ENCODE measurements at regions not wholly inside any gene's neighbourhood (a gene's known extent, or its start where the extent isn't known, plus 50 kb on each side); places are given as distances from the start of the nearest gene placed in this dataset.

- TF ChIP-seq JUN (IDR thresholded peaks at IDR 0.05): no peak
- TF ChIP-seq REST (IDR thresholded peaks at IDR 0.05): no peak
- TF ChIP-seq CTCF (IDR thresholded peaks at IDR 0.05): no peak
- TF ChIP-seq MAX (IDR thresholded peaks at IDR 0.05): no peak
- no peak for TF ChIP-seq RFX5 (IDR thresholded peaks at IDR 0.05)
- TF ChIP-seq BHLHE40 (IDR thresholded peaks at IDR 0.05; ENCODE audit: low read depth, low read length): no peak
Measured at GRCh38 chr1:36654586-36654985, 171.9 kb upstream of the CSF3R start.

Data from A549 (cell line).